K562 (cell line): ENCODE measurements at regions not wholly inside any gene's neighbourhood (a gene's known extent, or its start where the extent isn't known, plus 50 kb on each side); places are given as distances from the start of the nearest gene placed in this dataset.

ENCODE experiments used
- ADNP ChIP-seq: fragments of 200-800 bp; sonication (Bioruptor generic); IDR thresholded peaks from 2 replicates; pipeline ENCODE4 v1.6.1; 2016; ENCODE audit warnings: missing genetic modification characterization, missing compliant biosample characterization
- HDAC1 ChIP-seq, 2 experiments: fragments of 450-650 bp; IDR thresholded peaks; 2 replicates each; pipeline ENCODE4 v1.6.1; 2016 to 2017; ENCODE audit warnings: inconsistent platforms in 1 of 2, mild to moderate bottlenecking in 1 of 2, moderate library complexity in 1 of 2
- HIVEP1 ChIP-seq: fragments of 250-450 bp; sonication (Bioruptor Pico); IDR thresholded peaks from 2 replicates; pipeline ENCODE4 v1.4.0; 2020; ENCODE audit warnings: mild to moderate bottlenecking
- IRF2 ChIP-seq: sonication (generic); formaldehyde crosslinking; IDR thresholded peaks from 2 replicates; pipeline ENCODE4 v1.8.1; 2022; ENCODE audit warnings: mild to moderate bottlenecking, missing genetic modification reagents
- JUND ChIP-seq, 2 experiments: IDR thresholded peaks; 2 replicates in 1 of 2; 3 replicates in 1 of 2; pipeline ENCODE4 v1.6.1; 2011; ENCODE audit warnings: borderline replicate concordance in 2 of 2, low read depth in 2 of 2, low read length in 2 of 2, improper control_type of control experiment in 1 of 2, missing biosample characterization in 1 of 2, missing genetic modification characterization in 1 of 2, missing genetic modification reagents in 1 of 2
- KLF1 ChIP-seq: fragments of 450-650 bp; IDR thresholded peaks from 2 replicates; pipeline ENCODE4 v1.6.1; 2016; ENCODE audit warnings: missing genetic modification characterization, missing compliant biosample characterization
- L3MBTL2 ChIP-seq: fragments of 450-650 bp; IDR thresholded peaks from 2 replicates; pipeline ENCODE4 v1.6.1; 2016; ENCODE audit warnings: mild to moderate bottlenecking, moderate library complexity
- TARDBP ChIP-seq: fragments of 450-650 bp; IDR thresholded peaks from 2 replicates; pipeline ENCODE4 v1.6.1; 2016
- YY1 ChIP-seq, 3 experiments: IDR thresholded peaks; 2 replicates each; pipeline ENCODE4 v1.6.1; 2011; ENCODE audit warnings: low read length in 2 of 3, mild to moderate bottlenecking in 2 of 3, moderate library complexity in 2 of 3, borderline replicate concordance in 1 of 3, control low read depth in 1 of 3, low read depth in 1 of 3; ENCODE audit not compliant: insufficient read depth in 3 of 3, insufficient replicate concordance in 2 of 3, control insufficient read depth in 1 of 3, insufficient read length in 1 of 3; ENCODE audit errors: extremely low read depth in 1 of 3
- TF ChIP-seq, protein P1 (sequence below), 2 experiments: IDR thresholded peaks in 1 of 2; conservative IDR thresholded peaks in 1 of 2; 2 replicates each; pipeline ENCODE4 v1.6.1; 2016; ENCODE audit warnings: low read depth in 2 of 2, mild to moderate bottlenecking in 1 of 2, missing compliant biosample characterization in 1 of 2, missing genetic modification characterization in 1 of 2, moderate library complexity in 1 of 2

DNA sequence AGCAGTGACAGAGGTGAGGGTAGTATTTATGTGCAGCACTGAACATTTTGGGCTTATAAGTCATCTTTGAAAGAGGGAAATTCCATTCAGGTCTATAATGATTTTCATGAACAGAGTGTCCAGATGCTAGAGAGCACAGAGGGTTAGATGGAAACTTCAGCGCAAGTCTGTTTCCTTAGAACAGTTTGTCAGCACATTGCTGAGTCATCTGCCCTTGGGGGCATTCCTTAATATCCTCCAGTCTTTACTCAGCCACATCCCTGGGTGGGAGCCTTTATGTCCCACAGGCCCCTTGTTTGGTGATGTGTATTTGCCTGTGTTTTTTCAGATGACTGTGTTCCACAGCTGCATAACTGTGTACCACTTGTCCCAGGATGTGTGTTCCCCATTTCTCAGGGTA, 138.5 kb upstream of the S1PR3 start:
- TF ChIP-seq YY1 (IDR thresholded peaks at IDR 0.05; ENCODE audit: borderline replicate concordance in 1 of 3, control insufficient read depth in 1 of 3, extremely low read depth in 1 of 3, insufficient read depth in 3 of 3, insufficient read length in 1 of 3, insufficient replicate concordance in 2 of 3, low read depth in 1 of 3, low read length in 2 of 3), result no peak
- no peak for TF ChIP-seq TARDBP
- TF ChIP-seq, protein P1, sequence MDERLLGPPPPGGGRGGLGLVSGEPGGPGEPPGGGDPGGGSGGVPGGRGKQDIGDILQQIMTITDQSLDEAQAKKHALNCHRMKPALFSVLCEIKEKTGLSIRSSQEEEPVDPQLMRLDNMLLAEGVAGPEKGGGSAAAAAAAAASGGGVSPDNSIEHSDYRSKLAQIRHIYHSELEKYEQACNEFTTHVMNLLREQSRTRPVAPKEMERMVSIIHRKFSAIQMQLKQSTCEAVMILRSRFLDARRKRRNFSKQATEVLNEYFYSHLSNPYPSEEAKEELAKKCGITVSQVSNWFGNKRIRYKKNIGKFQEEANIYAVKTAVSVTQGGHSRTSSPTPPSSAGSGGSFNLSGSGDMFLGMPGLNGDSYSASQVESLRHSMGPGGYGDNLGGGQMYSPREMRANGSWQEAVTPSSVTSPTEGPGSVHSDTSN (CRISPR knock-in tag; IDR thresholded peaks at IDR 0.05; ENCODE audit: low read depth), result no peak
- TF ChIP-seq, protein P1 (tag; conservative IDR thresholded peaks at IDR 0.05; ENCODE audit: low read depth), result no peak
- TF ChIP-seq ADNP (tag), result no peak
- TF ChIP-seq IRF2 (CRISPR knock-in tag), result no peak
- TF ChIP-seq L3MBTL2, result no peak
- TF ChIP-seq HIVEP1 (CRISPR knock-in tag), result no peak
- TF ChIP-seq KLF1 (tag), result no peak
- TF ChIP-seq JUND (IDR thresholded peaks at IDR 0.05; ENCODE audit: borderline replicate concordance, low read depth, low read length), result no peak
- TF ChIP-seq JUND (tag; IDR thresholded peaks at IDR 0.05; ENCODE audit: borderline replicate concordance, low read depth, low read length), result no peak
- TF ChIP-seq HDAC1 (IDR thresholded peaks at IDR 0.05), result no peak
